HUES48 (cell line): ENCODE measurements at regions not wholly inside any gene's neighbourhood (a gene's known extent, or its start where the extent isn't known, plus 50 kb on each side); places are given as distances from the start of the nearest gene placed in this dataset.

ENCODE experiments used
- H3K27ac ChIP-seq: one replicate; pipeline ENCODE4 v1.7.0; 2013; ENCODE audit warnings: low read depth, low read length, inconsistent platforms
- H3K27me3 ChIP-seq: 2 replicates; pipeline ENCODE4 v1.6.1; 2013; ENCODE audit warnings: mild to moderate bottlenecking, low read length; ENCODE audit not compliant: control insufficient read depth, insufficient read depth
- H3K36me3 ChIP-seq: 2 replicates; pipeline ENCODE4 v1.6.1; 2013; ENCODE audit warnings: low read length; ENCODE audit not compliant: control insufficient read depth, insufficient read depth
- H3K4me1 ChIP-seq: 2 replicates; pipeline ENCODE4 v1.6.1; 2013; ENCODE audit warnings: mild to moderate bottlenecking, low read length; ENCODE audit not compliant: control insufficient read depth, insufficient read depth
- H3K4me3 ChIP-seq: 2 replicates; pipeline ENCODE4 v1.5.1; 2013; ENCODE audit warnings: mild to moderate bottlenecking, low read depth, low read length
- H3K9ac ChIP-seq: 2 replicates; pipeline ENCODE4 v1.6.1; 2013; ENCODE audit warnings: mild to moderate bottlenecking, low read depth, low read length, moderate library complexity
- H3K9me3 ChIP-seq: 2 replicates; pipeline ENCODE4 v1.6.1; 2013; ENCODE audit warnings: low read length; ENCODE audit not compliant: control insufficient read depth, insufficient read depth

- H3K9me3 ChIP-seq: no peaks in the 10 kb centered on the region
- H3K36me3 ChIP-seq: no peaks in the 10 kb centered on the region
- no peak overlapping the region for H3K4me3 ChIP-seq
- H3K27ac ChIP-seq: no peak overlapping the region
- H3K9ac ChIP-seq: no peak overlapping the region
- peaks cover 8% of the 10 kb centered on the region for H3K4me1 ChIP-seq
- H3K27me3 ChIP-seq: no peaks in the 10 kb centered on the region
Observed at GRCh38 chr4:15349531-15349935, 78.3 kb upstream of the C1QTNF7 start.

- Histone ChIP-seq H3K36me3 (no peaks in the 10 kb centered on the region), H3K4me3 (no peak overlapping the region), H3K27ac (no peak overlapping the region), H3K9me3 (no peaks in the 10 kb centered on the region), H3K27me3 (no peaks in the 10 kb centered on the region), H3K9ac (no peak overlapping the region), H3K4me1 (peaks cover 7% of the 10 kb centered on the region)
Observed at GRCh38 chr4:15349965-15350364, 77.9 kb upstream of the C1QTNF7 start.

GRCh38 chr4:15352524-15352923 lies 75.3 kb upstream of the C1QTNF7 start:
- H3K27me3 ChIP-seq: no peaks in the 10 kb centered on the region
- H3K36me3 ChIP-seq: no peaks in the 10 kb centered on the region
- H3K4me3 ChIP-seq: no peak overlapping the region
- no peak overlapping the region for H3K9ac ChIP-seq
- no peak overlapping the region for H3K27ac ChIP-seq
- H3K4me1 ChIP-seq: no peaks in the 10 kb centered on the region
- H3K9me3 ChIP-seq: no peaks in the 10 kb centered on the region

GRCh38 chr4:15353207-15353606 lies 74.6 kb upstream of the C1QTNF7 start:
- no peak overlapping the region for H3K9ac ChIP-seq
- H3K27me3 ChIP-seq: no peaks in the 10 kb centered on the region
- no peaks in the 10 kb centered on the region for H3K36me3 ChIP-seq
- H3K27ac ChIP-seq: no peak overlapping the region
- H3K4me3 ChIP-seq: no peak overlapping the region
- no peaks in the 10 kb centered on the region for H3K9me3 ChIP-seq
- H3K4me1 ChIP-seq: no peaks in the 10 kb centered on the region

GRCh38 chr4:15354371-15355297 lies 73.2 kb upstream of the C1QTNF7 start:
- Histone ChIP-seq H3K4me3 (no peak overlapping the region), H3K9ac (no peak overlapping the region), H3K27me3 (no peaks in the 10 kb centered on the region), H3K27ac (no peak overlapping the region), H3K9me3 (no peaks in the 10 kb centered on the region), H3K36me3 (no peaks in the 10 kb centered on the region), H3K4me1 (no peaks in the 10 kb centered on the region)

- H3K27me3 ChIP-seq: no peaks in the 10 kb centered on the region
- no peak overlapping the region for H3K4me3 ChIP-seq
- H3K4me1 ChIP-seq: peaks cover 4% of the 10 kb centered on the region; the same call in 1 of the 2 replicates
- no peak overlapping the region for H3K9ac ChIP-seq
- no peaks in the 10 kb centered on the region for H3K36me3 ChIP-seq
- no peak overlapping the region for H3K27ac ChIP-seq
- H3K9me3 ChIP-seq: no peaks in the 10 kb centered on the region
Observed at GRCh38 chr4:15361529-15361928, 66.3 kb upstream of the C1QTNF7 start.

GRCh38 chr4:15362541-15362940 lies 65.3 kb upstream of the C1QTNF7 start:
- no peaks in the 10 kb centered on the region for H3K27me3 ChIP-seq
- no peak overlapping the region for H3K9ac ChIP-seq
- H3K4me1 ChIP-seq: peaks cover 8% of the 10 kb centered on the region
- H3K9me3 ChIP-seq: no peaks in the 10 kb centered on the region
- H3K27ac ChIP-seq: no peak overlapping the region
- no peaks in the 10 kb centered on the region for H3K36me3 ChIP-seq
- H3K4me3 ChIP-seq: no peak overlapping the region

GRCh38 chr4:15364183-15364582 lies 63.6 kb upstream of the C1QTNF7 start:
- peaks cover 8% of the 10 kb centered on the region for H3K4me1 ChIP-seq
- H3K4me3 ChIP-seq: no peak overlapping the region
- no peaks in the 10 kb centered on the region for H3K9me3 ChIP-seq
- no peak overlapping the region for H3K9ac ChIP-seq
- no peaks in the 10 kb centered on the region for H3K36me3 ChIP-seq
- no peak overlapping the region for H3K27ac ChIP-seq
- H3K27me3 ChIP-seq: no peaks in the 10 kb centered on the region

GRCh38 chr4:15365641-15366040 lies 62.2 kb upstream of the C1QTNF7 start:
- no peaks in the 10 kb centered on the region for H3K36me3 ChIP-seq
- no peak overlapping the region for H3K9ac ChIP-seq

GRCh38 chr4:15366721-15367120 lies 61.1 kb upstream of the C1QTNF7 start:
- H3K9ac ChIP-seq: no peak overlapping the region
- no peak overlapping the region for H3K4me3 ChIP-seq
- H3K27ac ChIP-seq: no peak overlapping the region
- H3K27me3 ChIP-seq: no peaks in the 10 kb centered on the region
- H3K36me3 ChIP-seq: no peaks in the 10 kb centered on the region
- peaks cover 8% of the 10 kb centered on the region for H3K4me1 ChIP-seq
- no peaks in the 10 kb centered on the region for H3K9me3 ChIP-seq

More at GRCh38 chr4:15365641-15366040, 62.2 kb upstream of the C1QTNF7 start:
- Histone ChIP-seq H3K27me3 (no peaks in the 10 kb centered on the region), H3K4me1 (peaks cover 8% of the 10 kb centered on the region), H3K27ac (no peak overlapping the region), H3K9me3 (no peaks in the 10 kb centered on the region), H3K4me3 (no peak overlapping the region)

GRCh38 chr4:15368856-15369255 lies 59.0 kb upstream of the C1QTNF7 start:
- no peaks in the 10 kb centered on the region for H3K27me3 ChIP-seq
- no peak overlapping the region for H3K27ac ChIP-seq
- H3K9me3 ChIP-seq: no peaks in the 10 kb centered on the region
- H3K9ac ChIP-seq: no peak overlapping the region
- H3K4me1 ChIP-seq: peaks cover 4% of the 10 kb centered on the region; the same call in 1 of the 2 replicates
- H3K36me3 ChIP-seq: no peaks in the 10 kb centered on the region
- H3K4me3 ChIP-seq: no peak overlapping the region
